ENCODE measurements at regions not wholly inside any gene's neighbourhood (a gene's known extent, or its start where the extent isn't known, plus 50 kb on each side); places are given as distances from the start of the nearest gene placed in this dataset.

GRCh38 chr17:33978889-33979288 is 276.2 kb upstream of the CCL2 start:
- H3K27me3 ChIP-seq, result no peaks in the 10 kb centered on the region
- DNase-seq (no peak), ATAC-seq (no peak)
- peaks cover 0 to 36% (median 2%) of the 10 kb centered on the region in 12 donors for H3K4me1 ChIP-seq
- no peak overlapping the region for H3K4me3 ChIP-seq
- no peaks in the 10 kb centered on the region for H3K36me3 ChIP-seq
- H3K27ac ChIP-seq, result no peak overlapping the region
- WGBS, 4 donors, result 80 to 88% (median 86%) methylated on average over 4 to 5 of the region's 5 CpGs
- TF ChIP-seq CTCF (IDR thresholded peaks at IDR 0.05) (no peak), POLR2A (IDR thresholded peaks at IDR 0.05) (no peak)
- intact Hi-C loops (cut with DNase I), result no loop called here
- H3K9me3 ChIP-seq, result no peaks in the 10 kb centered on the region

GRCh38 chr17:33980193-33980592 is 274.9 kb upstream of the CCL2 start:
- ATAC-seq, result no peak
- peaks cover 0 to 39% (median 2%) of the 10 kb centered on the region in 12 donors for H3K4me1 ChIP-seq
- H3K36me3 ChIP-seq, result no peaks in the 10 kb centered on the region
- 76 to 84% (median 83%) methylated on average over 2 of the region's 2 CpGs for WGBS, 4 donors
- DNase-seq, result no peak
- intact Hi-C loops (cut with DNase I), result loop anchor here in 1 of 10 donors (5.0 kb wide), 1 partner anchor 38 kb away; no protein-coding TSS in a partner anchor
- H3K4me3 ChIP-seq, result no peak overlapping the region
- H3K9me3 ChIP-seq, result no peaks in the 10 kb centered on the region
- TF ChIP-seq CTCF (IDR thresholded peaks at IDR 0.05) (no peak), POLR2A (IDR thresholded peaks at IDR 0.05) (no peak)
- no peak overlapping the region for H3K27ac ChIP-seq
- H3K27me3 ChIP-seq, result no peaks in the 10 kb centered on the region

GRCh38 chr17:33981711-33982601 is 273.1 kb upstream of the CCL2 start:
- 58 to 65% (median 61%) methylated on average over 6 of the region's 6 CpGs for WGBS, 4 donors
- Histone ChIP-seq H3K4me1 (peaks cover 0 to 35% (median 2%) of the 10 kb centered on the region in 12 donors), H3K27me3 (no peaks in the 10 kb centered on the region), H3K27ac (no peak overlapping the region), H3K9me3 (no peaks in the 10 kb centered on the region), H3K4me3 (no peak overlapping the region), H3K36me3 (no peaks in the 10 kb centered on the region)
- peak in 1 of 4 donors; percentile 31 for ATAC-seq
- intact Hi-C loops (cut with DNase I), result loop anchor here in 1 of 10 donors (5.0 kb wide), 1 partner anchor 40 kb away; no protein-coding TSS in a partner anchor
- TF ChIP-seq CTCF (IDR thresholded peaks at IDR 0.05), result no peak
- no peak for TF ChIP-seq POLR2A (IDR thresholded peaks at IDR 0.05)
- DNase-seq, result no peak

GRCh38 chr17:33982909-33983308 is 272.2 kb upstream of the CCL2 start:
- Histone ChIP-seq H3K27me3 (no peaks in the 10 kb centered on the region), H3K27ac (peak overlapping the region in 3 of 12 donors; percentile 43 to 57 (median 54)), H3K4me3 (no peak overlapping the region), H3K4me1 (peaks cover 0 to 29% (median 2%) of the 10 kb centered on the region in 12 donors), H3K9me3 (no peaks in the 10 kb centered on the region), H3K36me3 (no peaks in the 10 kb centered on the region)
- DNase-seq (no peak), ATAC-seq (no peak)
- TF ChIP-seq CTCF (IDR thresholded peaks at IDR 0.05), result no peak
- no peak for TF ChIP-seq POLR2A (IDR thresholded peaks at IDR 0.05)
- intact Hi-C loops (cut with DNase I), result loop anchor here in 1 of 10 donors (5.0 kb wide), 1 partner anchor 41 kb away; no protein-coding TSS in a partner anchor

Data from heart left ventricle (tissue), 16 donors.